ENCODE measurements at regions not wholly inside any gene's neighbourhood (a gene's known extent, or its start where the extent isn't known, plus 50 kb on each side); places are given as distances from the start of the nearest gene placed in this dataset.

GRCh38 chr6:3938715-3939367 lies 89.7 kb downstream of the FAM50B start:
- TF ChIP-seq CTCF (IDR thresholded peaks at IDR 0.05 in 4 of 5, conservative IDR thresholded peaks at IDR 0.05 in 1 of 5) (no peak), POLR2A (IDR thresholded peaks at IDR 0.05) (no peak)
